Endodermal cell (in vitro differentiated cells): ENCODE measurements at regions not wholly inside any gene's neighbourhood (a gene's known extent, or its start where the extent isn't known, plus 50 kb on each side); places are given as distances from the start of the nearest gene placed in this dataset.

Experiments
- DNase-seq: peaks from one replicate; pipeline ENCODE4 v3.0.0-alpha.2; 2017
- H3K27ac ChIP-seq: 2 replicates; pipeline ENCODE4 v1.5.1; 2013; ENCODE audit warnings: mild to moderate bottlenecking, low read depth, low read length, moderate library complexity
- H3K27me3 ChIP-seq: 2 replicates; pipeline ENCODE4 v1.6.1; 2013; ENCODE audit warnings: mild to moderate bottlenecking, low read length, moderate library complexity; ENCODE audit not compliant: insufficient read depth, control insufficient read depth, poor library complexity, severe bottlenecking
- H3K36me3 ChIP-seq: 2 replicates; pipeline ENCODE4 v1.7.0; 2013; ENCODE audit warnings: mild to moderate bottlenecking, low read length, moderate library complexity; ENCODE audit not compliant: control insufficient read depth, insufficient read depth
- H3K4me1 ChIP-seq: one replicate; pipeline ENCODE4 v1.7.0; 2013; ENCODE audit warnings: low read length; ENCODE audit not compliant: control insufficient read depth, insufficient read depth
- H3K4me3 ChIP-seq: 2 replicates; pipeline ENCODE4 v1.5.1; 2013; ENCODE audit warnings: mild to moderate bottlenecking, low read length, moderate library complexity
- H3K9ac ChIP-seq: 2 replicates; pipeline ENCODE4 v1.6.1; 2013; ENCODE audit warnings: mild to moderate bottlenecking, low read length, moderate library complexity; ENCODE audit not compliant: poor library complexity, severe bottlenecking; ENCODE audit errors: extremely low read depth
- H3K9me3 ChIP-seq: 2 replicates; pipeline ENCODE4 v1.6.1; 2013; ENCODE audit warnings: mild to moderate bottlenecking, low read length, moderate library complexity; ENCODE audit not compliant: control insufficient read depth
- H3K27ac Mint-ChIP-seq: 2 replicates; pipeline ENCODE4 v1.8.0; 2020; ENCODE audit warnings: mixed read lengths
- H3K27me3 Mint-ChIP-seq: 2 replicates; pipeline ENCODE4 v1.8.0; 2021; ENCODE audit warnings: mild to moderate bottlenecking, mixed read lengths; ENCODE audit not compliant: insufficient read depth
- H3K36me3 Mint-ChIP-seq: 2 replicates; pipeline ENCODE4 v1.8.0; 2020; ENCODE audit warnings: low read depth, mixed read lengths
- H3K4me1 Mint-ChIP-seq: 2 replicates; pipeline ENCODE4 v1.8.0; 2020; ENCODE audit warnings: mixed read lengths
- H3K4me3 Mint-ChIP-seq: 2 replicates; pipeline ENCODE4 v1.8.0; 2020; ENCODE audit warnings: mild to moderate bottlenecking, moderate library complexity, mixed read lengths
- H3K9me3 Mint-ChIP-seq: 2 replicates; pipeline ENCODE4 v1.8.0; 2020; ENCODE audit warnings: mild to moderate bottlenecking, mixed read lengths
- WGBS, 2 experiments: methylation state at CpG; one replicate each; pipeline versions ENCODE4 v1.1.5 to v1.1.7; 2013; ENCODE audit warnings: missing lambda C conversion rate in 2 of 2, mixed read lengths in 1 of 2; ENCODE audit not compliant: insufficient coverage in 1 of 2, insufficient read length in 1 of 2; 5-methylcytosine and 5-hydroxymethylcytosine counted together
- TF ChIP-seq, protein P1 (sequence below): fragments of 200-600 bp; sonication (generic); conservative IDR thresholded peaks from 2 replicates; pipeline ENCODE4 v1.5.0; 2021; ENCODE audit warnings: antibody characterized with exemption, mild to moderate bottlenecking

DNA sequence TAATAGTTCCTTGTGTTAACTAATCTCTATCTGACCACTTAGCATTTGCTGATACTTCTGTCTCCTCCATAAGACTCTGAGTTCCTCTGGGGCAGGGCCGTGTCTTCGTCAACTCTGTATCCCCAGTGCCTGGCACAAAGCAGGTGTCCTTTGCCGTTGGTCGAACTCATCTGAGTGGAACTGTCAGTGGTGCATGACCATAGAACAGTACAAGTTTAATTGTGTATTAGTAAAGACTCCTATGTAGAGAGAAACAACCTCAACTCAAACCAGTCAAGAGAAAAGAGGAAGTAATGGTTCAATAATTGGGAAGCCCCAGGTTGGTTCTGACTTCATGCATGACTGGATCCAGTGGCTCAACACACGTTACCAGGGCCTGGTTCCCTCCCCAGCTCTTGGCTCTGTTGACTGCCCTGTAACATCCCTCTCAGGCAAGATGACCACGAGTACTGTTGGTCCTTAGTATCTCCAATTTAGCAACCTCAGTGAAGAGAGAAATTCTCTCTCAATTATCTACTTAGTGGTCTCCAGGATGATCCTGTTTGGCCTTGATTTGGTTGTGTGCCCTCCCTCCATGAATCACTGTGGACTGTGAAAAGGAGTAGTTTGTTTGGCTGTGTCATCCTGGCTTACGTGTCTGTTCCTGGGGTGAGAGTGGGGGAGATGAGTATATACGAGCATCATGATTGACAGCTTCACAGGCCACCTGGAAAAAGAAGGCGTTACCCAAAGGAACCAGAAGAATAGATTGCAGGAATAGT, 58.5 kb upstream of the MSH6 start:
- H3K27ac Mint-ChIP-seq, result peak overlapping the region; percentile 71
- 86 to 93% methylated on average over 7 to 9 of the region's 9 CpGs for WGBS, 2 experiments

DNA sequence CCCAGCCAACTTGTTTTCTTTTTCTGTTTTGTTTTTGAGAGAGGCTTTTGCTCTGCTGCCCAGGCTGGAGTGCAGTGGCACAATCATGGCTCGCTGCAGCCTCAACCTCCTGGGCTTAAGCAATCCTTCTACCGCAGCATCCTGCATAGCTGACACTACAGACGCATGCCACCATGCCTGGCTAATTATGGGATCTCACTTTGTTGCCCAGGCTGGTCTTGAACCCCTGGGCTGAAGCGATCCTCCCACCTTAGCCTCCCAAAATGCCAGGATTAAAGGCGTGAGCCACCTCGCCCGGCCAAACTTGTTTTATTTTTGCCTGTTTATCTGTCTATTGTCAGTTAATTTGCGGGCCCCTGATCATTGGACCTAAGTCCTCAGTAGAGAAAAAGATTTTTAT, 61.6 kb upstream of the MSH6 start:
- no peaks in the 10 kb centered on the region for H3K27me3 Mint-ChIP-seq
- Histone ChIP-seq H3K27me3 (no peaks in the 10 kb centered on the region), H3K27ac (no peak overlapping the region), H3K9ac (no peak overlapping the region), H3K4me3 (no peak overlapping the region), H3K4me1 (peaks cover 6% of the 10 kb centered on the region), H3K36me3 (no peaks in the 10 kb centered on the region), H3K9me3 (peaks cover 6% of the 10 kb centered on the region)
- no peak overlapping the region for H3K4me3 Mint-ChIP-seq
- peaks cover 9% of the 10 kb centered on the region for H3K9me3 Mint-ChIP-seq
- H3K27ac Mint-ChIP-seq, result peak overlapping the region; percentile 42
- DNase-seq, result no peak
- TF ChIP-seq, protein P1, sequence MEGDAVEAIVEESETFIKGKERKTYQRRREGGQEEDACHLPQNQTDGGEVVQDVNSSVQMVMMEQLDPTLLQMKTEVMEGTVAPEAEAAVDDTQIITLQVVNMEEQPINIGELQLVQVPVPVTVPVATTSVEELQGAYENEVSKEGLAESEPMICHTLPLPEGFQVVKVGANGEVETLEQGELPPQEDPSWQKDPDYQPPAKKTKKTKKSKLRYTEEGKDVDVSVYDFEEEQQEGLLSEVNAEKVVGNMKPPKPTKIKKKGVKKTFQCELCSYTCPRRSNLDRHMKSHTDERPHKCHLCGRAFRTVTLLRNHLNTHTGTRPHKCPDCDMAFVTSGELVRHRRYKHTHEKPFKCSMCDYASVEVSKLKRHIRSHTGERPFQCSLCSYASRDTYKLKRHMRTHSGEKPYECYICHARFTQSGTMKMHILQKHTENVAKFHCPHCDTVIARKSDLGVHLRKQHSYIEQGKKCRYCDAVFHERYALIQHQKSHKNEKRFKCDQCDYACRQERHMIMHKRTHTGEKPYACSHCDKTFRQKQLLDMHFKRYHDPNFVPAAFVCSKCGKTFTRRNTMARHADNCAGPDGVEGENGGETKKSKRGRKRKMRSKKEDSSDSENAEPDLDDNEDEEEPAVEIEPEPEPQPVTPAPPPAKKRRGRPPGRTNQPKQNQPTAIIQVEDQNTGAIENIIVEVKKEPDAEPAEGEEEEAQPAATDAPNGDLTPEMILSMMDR, result no peak
- H3K36me3 Mint-ChIP-seq, result peaks cover 6% of the 10 kb centered on the region
- WGBS, 2 experiments, result 91 to 92% methylated on average over 6 to 8 of the region's 8 CpGs
- peaks cover 36% of the 10 kb centered on the region for H3K4me1 Mint-ChIP-seq

More for the DNA sequence above, 58.5 kb upstream of the MSH6 start:
- Mint-ChIP-seq H3K36me3 (peaks cover 5% of the 10 kb centered on the region), H3K4me1 (peaks cover 37% of the 10 kb centered on the region), H3K4me3 (no peak overlapping the region), H3K27me3 (no peaks in the 10 kb centered on the region), H3K9me3 (peaks cover 7% of the 10 kb centered on the region)
- H3K27ac ChIP-seq, result no peak overlapping the region
- H3K36me3 ChIP-seq, result no peaks in the 10 kb centered on the region
- H3K9ac ChIP-seq, result no peak overlapping the region
- DNase-seq, result peak; percentile 51
- no peaks in the 10 kb centered on the region for H3K27me3 ChIP-seq
- peaks cover 9% of the 10 kb centered on the region for H3K9me3 ChIP-seq
- H3K4me1 ChIP-seq, result peaks cover 10% of the 10 kb centered on the region
- TF ChIP-seq, protein P1, result no peak
- H3K4me3 ChIP-seq, result no peak overlapping the region

DNA sequence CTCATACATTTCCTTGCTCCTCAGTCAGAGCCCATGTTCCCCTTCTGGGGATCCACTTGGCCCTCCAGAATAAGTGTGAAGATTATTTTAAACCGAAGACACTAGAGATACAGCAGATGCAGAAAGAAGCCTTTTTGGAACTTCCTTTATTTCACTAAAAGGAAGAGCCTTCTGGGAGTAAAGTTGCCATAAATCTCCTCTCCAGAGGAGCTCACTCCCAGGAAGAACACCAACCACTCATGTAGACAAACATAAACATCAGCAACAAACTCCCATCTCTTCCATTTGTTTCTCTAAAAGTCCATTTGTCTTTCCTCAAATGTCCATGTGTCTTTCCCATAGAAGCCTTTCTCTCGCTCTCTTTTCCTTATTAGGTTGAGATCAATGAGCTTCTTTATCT, 62.4 kb upstream of the MSH6 start:
- H3K9ac ChIP-seq, result no peak overlapping the region
- H3K36me3 ChIP-seq, result no peaks in the 10 kb centered on the region
- no peak overlapping the region for H3K4me3 ChIP-seq
- Mint-ChIP-seq H3K27ac (no peak overlapping the region), H3K4me3 (no peak overlapping the region), H3K27me3 (no peaks in the 10 kb centered on the region), H3K36me3 (peaks cover 8% of the 10 kb centered on the region), H3K4me1 (peaks cover 36% of the 10 kb centered on the region), H3K9me3 (peaks cover 16% of the 10 kb centered on the region)
- H3K27ac ChIP-seq, result no peak overlapping the region
- peaks cover 12% of the 10 kb centered on the region for H3K9me3 ChIP-seq
- H3K4me1 ChIP-seq, result peaks cover 6% of the 10 kb centered on the region
- 0 to 7% methylated on average over 1 to 2 of the region's 2 CpGs for WGBS, 2 experiments
- DNase-seq, result no peak
- TF ChIP-seq, protein P1, result no peak
- H3K27me3 ChIP-seq, result no peaks in the 10 kb centered on the region
